Liver (tissue), 7 donors: ENCODE measurements at regions not wholly inside any gene's neighbourhood (a gene's known extent, or its start where the extent isn't known, plus 50 kb on each side); places are given as distances from the start of the nearest gene placed in this dataset.

Source experiments
- DNase-seq: peaks from one replicate; pipeline ENCODE4 v3.0.0-alpha.2; 2017; ENCODE audit warnings: low spot score
- H3K27ac ChIP-seq, 2 donors: one replicate each; pipeline ENCODE4 v1.7.0; 2013; ENCODE audit warnings: inconsistent platforms in 2 of 2, low read length in 2 of 2, control low read depth in 1 of 2, low read depth in 1 of 2, mild to moderate bottlenecking in 1 of 2
- H3K27me3 ChIP-seq, 4 donors: one replicate each; pipeline versions ENCODE4 v1.6.1 to v1.7.0; 2013; ENCODE audit warnings: low read length in 3 of 4, inconsistent platforms in 1 of 4, mild to moderate bottlenecking in 1 of 4, moderate library complexity in 1 of 4; ENCODE audit not compliant: control insufficient read depth in 4 of 4, insufficient read depth in 4 of 4
- H3K36me3 ChIP-seq, 4 donors: one replicate each; pipeline versions ENCODE4 v1.6.1 to v1.7.0; 2013; ENCODE audit warnings: low read length in 3 of 4, mild to moderate bottlenecking in 3 of 4, low read depth in 1 of 4, moderate library complexity in 1 of 4; ENCODE audit not compliant: control insufficient read depth in 4 of 4, insufficient read depth in 3 of 4
- H3K4me1 ChIP-seq, 4 donors: one replicate each; pipeline versions ENCODE4 v1.6.1 to v1.7.0; 2013; ENCODE audit warnings: low read length in 3 of 4, mild to moderate bottlenecking in 3 of 4, moderate library complexity in 1 of 4; ENCODE audit not compliant: control insufficient read depth in 4 of 4, insufficient read depth in 4 of 4
- H3K4me3 ChIP-seq, 3 donors: one replicate each; pipeline versions ENCODE4 v1.6.1 to v1.7.0; 2013; ENCODE audit warnings: low read length in 3 of 3, control low read depth in 1 of 3, low read depth in 1 of 3, mild to moderate bottlenecking in 1 of 3
- H3K9ac ChIP-seq, 2 donors: one replicate each; pipeline ENCODE4 v1.7.0; 2013; ENCODE audit warnings: low read length in 2 of 2, mild to moderate bottlenecking in 2 of 2, moderate library complexity in 2 of 2, control low read depth in 1 of 2, low read depth in 1 of 2
- H3K9me3 ChIP-seq, 4 donors: one replicate each; pipeline versions ENCODE4 v1.6.1 to v1.7.0; 2013; ENCODE audit warnings: low read length in 3 of 4; ENCODE audit not compliant: control insufficient read depth in 4 of 4
- EGR1 ChIP-seq, 2 donors: IDR thresholded peaks; 2 replicates each; pipeline ENCODE4 v1.6.1; 2016 to 2018; ENCODE audit warnings: antibody characterized with exemption in 2 of 2, low read depth in 2 of 2
- FOXA1 ChIP-seq: IDR thresholded peaks from 2 replicates; pipeline ENCODE4 v1.6.1; 2016; ENCODE audit warnings: antibody characterized with exemption
- FOXA2 ChIP-seq: IDR thresholded peaks from 2 replicates; pipeline ENCODE4 v1.6.1; 2016; ENCODE audit warnings: antibody characterized with exemption
- GABPA ChIP-seq, 2 donors: IDR thresholded peaks in 1 of 2; conservative IDR thresholded peaks in 1 of 2; 2 replicates each; pipeline ENCODE4 v1.6.1; 2016; ENCODE audit warnings: antibody characterized with exemption in 2 of 2, mild to moderate bottlenecking in 1 of 2, moderate library complexity in 1 of 2
- HNF4A ChIP-seq, 2 donors: conservative IDR thresholded peaks; 2 replicates each; pipeline ENCODE4 v1.6.1; 2016; ENCODE audit warnings: antibody characterized with exemption in 2 of 2, mild to moderate bottlenecking in 2 of 2
- HNF4G ChIP-seq: IDR thresholded peaks from 2 replicates; pipeline ENCODE4 v1.6.1; 2016; ENCODE audit warnings: antibody characterized with exemption
- JUND ChIP-seq, 2 donors: IDR thresholded peaks; 2 replicates each; pipeline ENCODE4 v1.6.1; 2016; ENCODE audit warnings: antibody characterized with exemption in 2 of 2
- NR2F2 ChIP-seq: IDR thresholded peaks from 2 replicates; pipeline ENCODE4 v1.6.1; 2016; ENCODE audit warnings: antibody characterized with exemption
- RAD21 ChIP-seq, 2 donors: IDR thresholded peaks; 2 replicates each; pipeline ENCODE4 v1.6.1; 2016; ENCODE audit warnings: antibody characterized with exemption in 2 of 2, mild to moderate bottlenecking in 2 of 2
- RXRA ChIP-seq, 2 donors: IDR thresholded peaks; 2 replicates each; pipeline ENCODE4 v1.6.1; 2017 to 2018; ENCODE audit warnings: antibody characterized with exemption in 2 of 2, mild to moderate bottlenecking in 1 of 2
- SP1 ChIP-seq: IDR thresholded peaks from 2 replicates; pipeline ENCODE4 v1.6.1; 2018; ENCODE audit warnings: antibody characterized with exemption, mild to moderate bottlenecking
- TAF1 ChIP-seq: conservative IDR thresholded peaks from 2 replicates; pipeline ENCODE4 v1.6.1; 2016; ENCODE audit warnings: antibody characterized with exemption, mild to moderate bottlenecking
- YY1 ChIP-seq: IDR thresholded peaks from 2 replicates; pipeline ENCODE4 v1.6.1; 2016; ENCODE audit warnings: antibody characterized with exemption, mild to moderate bottlenecking
- WGBS: extraction: QIAGEN DNeasy Blood & Tissue Kit; methylation state at CpG from one replicate; pipeline ENCODE4 v1.1.7; 2013; 5-methylcytosine and 5-hydroxymethylcytosine counted together
- TF ChIP-seq, protein P1 (sequence below): IDR thresholded peaks from 2 replicates; pipeline ENCODE4 v1.6.1; 2016; ENCODE audit warnings: antibody characterized with exemption
- TF ChIP-seq, protein P2 (sequence below): IDR thresholded peaks from 2 replicates; pipeline ENCODE4 v1.6.1; 2016; ENCODE audit warnings: antibody characterized with exemption, mild to moderate bottlenecking
- TF ChIP-seq, protein P3 (sequence below): IDR thresholded peaks from 2 replicates; pipeline ENCODE4 v1.6.1; 2016; ENCODE audit warnings: antibody characterized with exemption
- TF ChIP-seq, protein P4 (sequence below): IDR thresholded peaks from 2 replicates; pipeline ENCODE4 v1.6.1; 2016; ENCODE audit warnings: antibody characterized with exemption
- donor health status: healthy.
- donor health status: healthy.
- donor health status: healthy.
- donor health status: healthy.

DNA sequence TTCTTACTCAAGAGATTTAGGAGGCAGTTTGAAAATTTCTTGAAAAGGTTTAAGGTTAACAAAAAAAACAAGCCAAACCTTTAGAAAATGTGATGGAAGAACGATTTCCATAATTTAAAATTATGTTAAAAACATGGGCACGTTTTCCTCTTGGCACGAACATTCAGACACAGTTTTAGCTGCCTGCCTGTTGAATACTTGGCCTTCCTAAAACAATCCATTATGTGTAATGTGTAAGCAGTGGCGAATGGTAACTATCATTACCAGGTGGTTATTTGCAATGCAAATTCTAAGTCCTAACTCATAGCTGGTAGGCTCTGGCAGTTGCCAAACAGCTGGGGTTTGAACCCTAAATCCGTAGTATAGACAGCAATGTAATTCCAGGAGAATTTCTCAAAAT, 1425.7 kb upstream of the SLC10A2 start (continued):
- TF ChIP-seq, protein P1, sequence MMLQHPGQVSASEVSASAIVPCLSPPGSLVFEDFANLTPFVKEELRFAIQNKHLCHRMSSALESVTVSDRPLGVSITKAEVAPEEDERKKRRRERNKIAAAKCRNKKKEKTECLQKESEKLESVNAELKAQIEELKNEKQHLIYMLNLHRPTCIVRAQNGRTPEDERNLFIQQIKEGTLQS, result no peak
- no peak for TF ChIP-seq SP1

DNA sequence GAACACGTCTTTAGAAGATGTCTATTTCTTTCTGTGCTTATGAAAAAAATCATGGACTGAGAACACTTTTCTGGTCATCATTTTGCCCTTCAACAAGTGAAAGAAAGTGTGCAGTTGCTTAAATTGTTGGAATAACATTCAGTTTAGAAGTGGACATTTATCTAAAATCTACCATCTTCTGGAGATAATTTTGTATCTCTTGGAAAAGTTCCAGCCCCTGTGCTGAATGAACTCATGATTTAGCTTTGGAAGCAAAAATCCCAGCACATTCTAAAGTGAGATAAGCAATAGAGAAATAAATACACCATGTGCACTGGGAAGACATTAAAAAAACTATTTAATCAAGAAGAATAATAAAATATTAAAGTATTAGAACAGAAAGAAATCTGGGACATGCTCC, 1420.8 kb upstream of the SLC10A2 start:
- 45% methylated on average over 1 of the region's 1 CpG for WGBS
- no peak for DNase-seq

DNA sequence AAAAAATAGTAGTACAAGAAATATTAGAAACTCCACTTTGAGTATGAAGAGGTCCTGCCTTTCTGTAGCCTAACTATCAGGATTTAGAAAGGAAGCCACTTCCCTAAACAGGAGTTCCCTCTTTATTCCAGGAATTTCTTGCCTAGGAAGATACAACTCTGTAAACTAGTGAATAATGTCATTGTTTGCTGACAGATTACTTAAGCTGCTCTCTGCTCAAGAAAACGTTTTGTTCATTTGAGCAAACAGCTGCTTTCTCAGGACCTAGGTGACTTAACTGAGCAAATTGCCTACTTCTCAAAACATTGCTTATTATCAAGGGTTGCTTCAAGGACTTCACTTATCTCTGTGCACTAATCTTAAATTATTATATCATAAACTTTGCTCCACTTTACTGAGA, 1419.4 kb upstream of the SLC10A2 start:
- Histone ChIP-seq H3K27ac (no peak overlapping the region), H3K27me3 (peaks cover 0 to 3% (median 0%) of the 10 kb centered on the region in 4 donors), H3K36me3 (no peaks in the 10 kb centered on the region), H3K9ac (no peak overlapping the region), H3K4me1 (no peaks in the 10 kb centered on the region), H3K4me3 (no peak overlapping the region), H3K9me3 (no peaks in the 10 kb centered on the region)
- TF ChIP-seq YY1, result no peak
- TF ChIP-seq RAD21 (IDR thresholded peaks at IDR 0.05), result no peak
- TF ChIP-seq GABPA (IDR thresholded peaks at IDR 0.05 in 1 of 2, conservative IDR thresholded peaks at IDR 0.05 in 1 of 2), result no peak
- TF ChIP-seq, protein P2, sequence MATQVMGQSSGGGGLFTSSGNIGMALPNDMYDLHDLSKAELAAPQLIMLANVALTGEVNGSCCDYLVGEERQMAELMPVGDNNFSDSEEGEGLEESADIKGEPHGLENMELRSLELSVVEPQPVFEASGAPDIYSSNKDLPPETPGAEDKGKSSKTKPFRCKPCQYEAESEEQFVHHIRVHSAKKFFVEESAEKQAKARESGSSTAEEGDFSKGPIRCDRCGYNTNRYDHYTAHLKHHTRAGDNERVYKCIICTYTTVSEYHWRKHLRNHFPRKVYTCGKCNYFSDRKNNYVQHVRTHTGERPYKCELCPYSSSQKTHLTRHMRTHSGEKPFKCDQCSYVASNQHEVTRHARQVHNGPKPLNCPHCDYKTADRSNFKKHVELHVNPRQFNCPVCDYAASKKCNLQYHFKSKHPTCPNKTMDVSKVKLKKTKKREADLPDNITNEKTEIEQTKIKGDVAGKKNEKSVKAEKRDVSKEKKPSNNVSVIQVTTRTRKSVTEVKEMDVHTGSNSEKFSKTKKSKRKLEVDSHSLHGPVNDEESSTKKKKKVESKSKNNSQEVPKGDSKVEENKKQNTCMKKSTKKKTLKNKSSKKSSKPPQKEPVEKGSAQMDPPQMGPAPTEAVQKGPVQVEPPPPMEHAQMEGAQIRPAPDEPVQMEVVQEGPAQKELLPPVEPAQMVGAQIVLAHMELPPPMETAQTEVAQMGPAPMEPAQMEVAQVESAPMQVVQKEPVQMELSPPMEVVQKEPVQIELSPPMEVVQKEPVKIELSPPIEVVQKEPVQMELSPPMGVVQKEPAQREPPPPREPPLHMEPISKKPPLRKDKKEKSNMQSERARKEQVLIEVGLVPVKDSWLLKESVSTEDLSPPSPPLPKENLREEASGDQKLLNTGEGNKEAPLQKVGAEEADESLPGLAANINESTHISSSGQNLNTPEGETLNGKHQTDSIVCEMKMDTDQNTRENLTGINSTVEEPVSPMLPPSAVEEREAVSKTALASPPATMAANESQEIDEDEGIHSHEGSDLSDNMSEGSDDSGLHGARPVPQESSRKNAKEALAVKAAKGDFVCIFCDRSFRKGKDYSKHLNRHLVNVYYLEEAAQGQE, result no peak
- no peak for TF ChIP-seq HNF4G
- no peak for TF ChIP-seq EGR1 (IDR thresholded peaks at IDR 0.05; ENCODE audit: low read depth in 2 of 2)
- TF ChIP-seq, protein P3, sequence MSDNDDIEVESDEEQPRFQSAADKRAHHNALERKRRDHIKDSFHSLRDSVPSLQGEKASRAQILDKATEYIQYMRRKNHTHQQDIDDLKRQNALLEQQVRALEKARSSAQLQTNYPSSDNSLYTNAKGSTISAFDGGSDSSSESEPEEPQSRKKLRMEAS, result no peak
- TF ChIP-seq, protein P4, sequence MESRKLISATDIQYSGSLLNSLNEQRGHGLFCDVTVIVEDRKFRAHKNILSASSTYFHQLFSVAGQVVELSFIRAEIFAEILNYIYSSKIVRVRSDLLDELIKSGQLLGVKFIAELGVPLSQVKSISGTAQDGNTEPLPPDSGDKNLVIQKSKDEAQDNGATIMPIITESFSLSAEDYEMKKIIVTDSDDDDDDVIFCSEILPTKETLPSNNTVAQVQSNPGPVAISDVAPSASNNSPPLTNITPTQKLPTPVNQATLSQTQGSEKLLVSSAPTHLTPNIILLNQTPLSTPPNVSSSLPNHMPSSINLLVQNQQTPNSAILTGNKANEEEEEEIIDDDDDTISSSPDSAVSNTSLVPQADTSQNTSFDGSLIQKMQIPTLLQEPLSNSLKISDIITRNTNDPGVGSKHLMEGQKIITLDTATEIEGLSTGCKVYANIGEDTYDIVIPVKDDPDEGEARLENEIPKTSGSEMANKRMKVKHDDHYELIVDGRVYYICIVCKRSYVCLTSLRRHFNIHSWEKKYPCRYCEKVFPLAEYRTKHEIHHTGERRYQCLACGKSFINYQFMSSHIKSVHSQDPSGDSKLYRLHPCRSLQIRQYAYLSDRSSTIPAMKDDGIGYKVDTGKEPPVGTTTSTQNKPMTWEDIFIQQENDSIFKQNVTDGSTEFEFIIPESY, result no peak
- TF ChIP-seq FOXA1, result no peak
- no peak for TF ChIP-seq NR2F2
- TF ChIP-seq RXRA (IDR thresholded peaks at IDR 0.05), result no peak
- no peak for TF ChIP-seq TAF1
- no peak for TF ChIP-seq HNF4A (conservative IDR thresholded peaks at IDR 0.05)
- 3% methylated on average over 1 of the region's 1 CpG for WGBS
- DNase-seq, result no peak

More for the DNA sequence above, 1420.8 kb upstream of the SLC10A2 start:
- Histone ChIP-seq H3K4me3 (no peak overlapping the region), H3K9me3 (no peaks in the 10 kb centered on the region), H3K9ac (no peak overlapping the region), H3K36me3 (no peaks in the 10 kb centered on the region), H3K27ac (no peak overlapping the region), H3K4me1 (no peaks in the 10 kb centered on the region), H3K27me3 (peaks cover 0 to 3% (median 0%) of the 10 kb centered on the region in 4 donors)
- TF ChIP-seq GABPA (IDR thresholded peaks at IDR 0.05 in 1 of 2, conservative IDR thresholded peaks at IDR 0.05 in 1 of 2) (no peak), RAD21 (IDR thresholded peaks at IDR 0.05) (no peak), FOXA1 (no peak), FOXA2 (no peak), NR2F2 (no peak), JUND (IDR thresholded peaks at IDR 0.05) (no peak)
- TF ChIP-seq, protein P3, result no peak
- TF ChIP-seq, protein P2, result no peak
